ENCODE measurements at regions not wholly inside any gene's neighbourhood (a gene's known extent, or its start where the extent isn't known, plus 50 kb on each side); places are given as distances from the start of the nearest gene placed in this dataset.

GRCh38 chr3:148265841-148266240, 431.9 kb upstream of the AGTR1 start:
- H3K4me3 ChIP-seq (ENCODE audit: low read length) = no peak overlapping the region
- H3K27ac ChIP-seq (ENCODE audit: low read length) = no peak overlapping the region
- no peaks in the 10 kb centered on the region for H3K4me1 ChIP-seq (ENCODE audit: control insufficient read depth, low read depth, low read length)
- no peaks in the 10 kb centered on the region for H3K27me3 ChIP-seq (ENCODE audit: control insufficient read depth, insufficient read depth, low read length)
- no peaks in the 10 kb centered on the region for H3K36me3 ChIP-seq (ENCODE audit: control insufficient read depth, low read depth, low read length)
- no peaks in the 10 kb centered on the region for H3K9me3 ChIP-seq (ENCODE audit: control insufficient read depth, low read depth, low read length)
- H3K9ac ChIP-seq (ENCODE audit: low read length) = no peak overlapping the region

GRCh38 chr3:148266341-148266740, 431.4 kb upstream of the AGTR1 start:
- Histone ChIP-seq H3K9ac (ENCODE audit: low read length) (no peak overlapping the region), H3K4me1 (ENCODE audit: control insufficient read depth, low read depth, low read length) (no peaks in the 10 kb centered on the region), H3K27ac (ENCODE audit: low read length) (no peak overlapping the region), H3K27me3 (ENCODE audit: control insufficient read depth, insufficient read depth, low read length) (no peaks in the 10 kb centered on the region), H3K4me3 (ENCODE audit: low read length) (no peak overlapping the region), H3K36me3 (ENCODE audit: control insufficient read depth, low read depth, low read length) (no peaks in the 10 kb centered on the region), H3K9me3 (ENCODE audit: control insufficient read depth, low read depth, low read length) (no peaks in the 10 kb centered on the region)

- Histone ChIP-seq H3K27ac (ENCODE audit: low read length) (no peak overlapping the region), H3K9me3 (ENCODE audit: control insufficient read depth, low read depth, low read length) (no peaks in the 10 kb centered on the region), H3K4me1 (ENCODE audit: control insufficient read depth, low read depth, low read length) (peaks cover 18% of the 10 kb centered on the region), H3K36me3 (ENCODE audit: control insufficient read depth, low read depth, low read length) (no peaks in the 10 kb centered on the region), H3K27me3 (ENCODE audit: control insufficient read depth, insufficient read depth, low read length) (no peaks in the 10 kb centered on the region), H3K9ac (ENCODE audit: low read length) (no peak overlapping the region), H3K4me3 (ENCODE audit: low read length) (no peak overlapping the region)
These were observed 427.9 kb upstream of the AGTR1 start for GRCh38 chr3:148269816-148270215.

GRCh38 chr3:148280623-148281242, 417.0 kb upstream of the AGTR1 start:
- Histone ChIP-seq H3K27me3 (ENCODE audit: control insufficient read depth, insufficient read depth, low read length) (no peaks in the 10 kb centered on the region), H3K4me3 (ENCODE audit: low read length) (no peak overlapping the region), H3K27ac (ENCODE audit: low read length) (no peak overlapping the region)

GRCh38 chr3:148289159-148289558, 408.5 kb upstream of the AGTR1 start:
- no peak overlapping the region for H3K27ac ChIP-seq (ENCODE audit: low read length)
- H3K36me3 ChIP-seq (ENCODE audit: control insufficient read depth, low read depth, low read length) = no peaks in the 10 kb centered on the region
- no peaks in the 10 kb centered on the region for H3K9me3 ChIP-seq (ENCODE audit: control insufficient read depth, low read depth, low read length)
- H3K4me1 ChIP-seq (ENCODE audit: control insufficient read depth, low read depth, low read length) = no peaks in the 10 kb centered on the region
- H3K4me3 ChIP-seq (ENCODE audit: low read length) = no peak overlapping the region
- no peak overlapping the region for H3K9ac ChIP-seq (ENCODE audit: low read length)
- H3K27me3 ChIP-seq (ENCODE audit: control insufficient read depth, insufficient read depth, low read length) = no peaks in the 10 kb centered on the region

More at GRCh38 chr3:148280623-148281242, 417.0 kb upstream of the AGTR1 start:
- Histone ChIP-seq H3K9ac (ENCODE audit: low read length) (no peak overlapping the region), H3K9me3 (ENCODE audit: control insufficient read depth, low read depth, low read length) (no peaks in the 10 kb centered on the region), H3K36me3 (ENCODE audit: control insufficient read depth, low read depth, low read length) (no peaks in the 10 kb centered on the region), H3K4me1 (ENCODE audit: control insufficient read depth, low read depth, low read length) (no peaks in the 10 kb centered on the region)

GRCh38 chr3:148297013-148297412, 400.7 kb upstream of the AGTR1 start:
- no peaks in the 10 kb centered on the region for H3K27me3 ChIP-seq (ENCODE audit: control insufficient read depth, insufficient read depth, low read length)
- no peak overlapping the region for H3K4me3 ChIP-seq (ENCODE audit: low read length)
- H3K4me1 ChIP-seq (ENCODE audit: control insufficient read depth, low read depth, low read length) = no peaks in the 10 kb centered on the region
- no peak overlapping the region for H3K9ac ChIP-seq (ENCODE audit: low read length)
- no peak overlapping the region for H3K27ac ChIP-seq (ENCODE audit: low read length)
- H3K36me3 ChIP-seq (ENCODE audit: control insufficient read depth, low read depth, low read length) = no peaks in the 10 kb centered on the region
- H3K9me3 ChIP-seq (ENCODE audit: control insufficient read depth, low read depth, low read length) = no peaks in the 10 kb centered on the region

- Histone ChIP-seq H3K4me1 (ENCODE audit: control insufficient read depth, low read depth, low read length) (no peaks in the 10 kb centered on the region), H3K9me3 (ENCODE audit: control insufficient read depth, low read depth, low read length) (no peaks in the 10 kb centered on the region), H3K27ac (ENCODE audit: low read length) (no peak overlapping the region), H3K4me3 (ENCODE audit: low read length) (no peak overlapping the region), H3K27me3 (ENCODE audit: control insufficient read depth, insufficient read depth, low read length) (no peaks in the 10 kb centered on the region), H3K36me3 (ENCODE audit: control insufficient read depth, low read depth, low read length) (no peaks in the 10 kb centered on the region), H3K9ac (ENCODE audit: low read length) (no peak overlapping the region)
These were observed 390.3 kb upstream of the AGTR1 start for GRCh38 chr3:148307443-148307843.

GRCh38 chr3:148309390-148310035, 388.2 kb upstream of the AGTR1 start:
- H3K4me1 ChIP-seq (ENCODE audit: control insufficient read depth, low read depth, low read length) = no peaks in the 10 kb centered on the region
- no peaks in the 10 kb centered on the region for H3K27me3 ChIP-seq (ENCODE audit: control insufficient read depth, insufficient read depth, low read length)
- no peak overlapping the region for H3K4me3 ChIP-seq (ENCODE audit: low read length)
- H3K36me3 ChIP-seq (ENCODE audit: control insufficient read depth, low read depth, low read length) = no peaks in the 10 kb centered on the region
- no peaks in the 10 kb centered on the region for H3K9me3 ChIP-seq (ENCODE audit: control insufficient read depth, low read depth, low read length)
- no peak overlapping the region for H3K9ac ChIP-seq (ENCODE audit: low read length)
- no peak overlapping the region for H3K27ac ChIP-seq (ENCODE audit: low read length)

GRCh38 chr3:148315756-148316155, 381.9 kb upstream of the AGTR1 start:
- H3K9me3 ChIP-seq (ENCODE audit: control insufficient read depth, low read depth, low read length) = no peaks in the 10 kb centered on the region
- no peak overlapping the region for H3K4me3 ChIP-seq (ENCODE audit: low read length)
- H3K36me3 ChIP-seq (ENCODE audit: control insufficient read depth, low read depth, low read length) = no peaks in the 10 kb centered on the region
- H3K27ac ChIP-seq (ENCODE audit: low read length) = no peak overlapping the region
- no peaks in the 10 kb centered on the region for H3K27me3 ChIP-seq (ENCODE audit: control insufficient read depth, insufficient read depth, low read length)
- no peaks in the 10 kb centered on the region for H3K4me1 ChIP-seq (ENCODE audit: control insufficient read depth, low read depth, low read length)
- no peak overlapping the region for H3K9ac ChIP-seq (ENCODE audit: low read length)

- no peaks in the 10 kb centered on the region for H3K4me1 ChIP-seq (ENCODE audit: control insufficient read depth, low read depth, low read length)
- no peak overlapping the region for H3K4me3 ChIP-seq (ENCODE audit: low read length)
- H3K36me3 ChIP-seq (ENCODE audit: control insufficient read depth, low read depth, low read length) = no peaks in the 10 kb centered on the region
- H3K27ac ChIP-seq (ENCODE audit: low read length) = no peak overlapping the region
- H3K9ac ChIP-seq (ENCODE audit: low read length) = no peak overlapping the region
- H3K27me3 ChIP-seq (ENCODE audit: control insufficient read depth, insufficient read depth, low read length) = no peaks in the 10 kb centered on the region
- H3K9me3 ChIP-seq (ENCODE audit: control insufficient read depth, low read depth, low read length) = no peaks in the 10 kb centered on the region
These were observed 379.5 kb upstream of the AGTR1 start for GRCh38 chr3:148318240-148318639.

- Histone ChIP-seq H3K36me3 (ENCODE audit: control insufficient read depth, low read depth, low read length) (no peaks in the 10 kb centered on the region), H3K4me3 (ENCODE audit: low read length) (no peak overlapping the region), H3K4me1 (ENCODE audit: control insufficient read depth, low read depth, low read length) (no peaks in the 10 kb centered on the region), H3K9ac (ENCODE audit: low read length) (no peak overlapping the region), H3K27me3 (ENCODE audit: control insufficient read depth, insufficient read depth, low read length) (no peaks in the 10 kb centered on the region), H3K27ac (ENCODE audit: low read length) (no peak overlapping the region), H3K9me3 (ENCODE audit: control insufficient read depth, low read depth, low read length) (no peaks in the 10 kb centered on the region)
These were observed 378.4 kb upstream of the AGTR1 start for GRCh38 chr3:148319161-148319915.

Measured in iPS-18a (cell line).